Caki2 (cell line): ENCODE measurements at regions not wholly inside any gene's neighbourhood (a gene's known extent, or its start where the extent isn't known, plus 50 kb on each side); places are given as distances from the start of the nearest gene placed in this dataset.

Experiments used
- DNase-seq: peaks from one replicate; pipeline ENCODE4 v3.0.0-alpha.2; 2015; ENCODE audit warnings: low read depth
- in situ Hi-C: cut with HindIII; loops from 2 replicates; pipeline ENCODE4 v1.10.0; 2016; ENCODE audit warnings: low sequenced_read_pairs, low pct_unique_long_range_greater_than_20kb, mixed read lengths

DNA sequence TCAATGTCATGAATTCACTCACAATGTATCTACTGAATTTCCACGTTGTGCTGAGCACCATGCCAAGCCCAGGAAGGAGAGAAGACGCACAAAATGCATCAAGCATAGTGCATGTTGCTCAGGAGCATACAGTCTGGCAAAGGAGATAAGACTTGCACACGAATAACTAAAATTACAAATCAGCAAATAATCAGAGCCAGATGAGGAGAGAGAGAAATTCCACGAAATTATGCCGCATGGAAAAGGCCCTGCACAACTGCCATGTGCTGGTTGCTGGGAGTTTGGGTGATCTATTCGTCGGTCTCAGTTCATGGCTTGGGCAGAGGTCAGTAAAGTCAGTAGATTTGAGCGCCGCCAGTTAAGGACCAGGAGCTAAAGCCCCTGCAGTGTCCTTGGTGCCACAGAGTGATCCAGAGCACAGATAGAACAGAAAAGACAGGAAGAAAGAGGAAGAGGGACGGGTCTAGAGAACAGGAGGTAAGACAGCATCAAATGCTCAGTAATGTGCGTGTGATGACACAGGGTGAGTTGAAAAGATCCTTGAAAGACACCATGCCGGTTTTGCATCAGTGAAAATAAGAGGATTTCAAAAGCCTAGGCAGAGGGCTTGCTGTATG, 55.1 kb upstream of the ZNF281 start:
- no peak for DNase-seq
- in situ Hi-C loops, result no loop called here
